ENCODE measurements at regions not wholly inside any gene's neighbourhood (a gene's known extent, or its start where the extent isn't known, plus 50 kb on each side); places are given as distances from the start of the nearest gene placed in this dataset.
"Not testable (repeated sequence)": the region's sequence is repeated elsewhere in the genome, so short reads cannot be mapped to it uniquely, and the experiment has no call there.

GRCh38 chr13:18297359-18297758, 884.3 kb downstream of the TUBA3C start:
- not testable (repeated sequence) for TF ChIP-seq CTCF, POLR2A (IDR thresholded peaks at IDR 0.05)
